ENCODE measurements at regions not wholly inside any gene's neighbourhood (a gene's known extent, or its start where the extent isn't known, plus 50 kb on each side); places are given as distances from the start of the nearest gene placed in this dataset.
"Not testable (repeated sequence)": the region's sequence is repeated elsewhere in the genome, so short reads cannot be mapped to it uniquely, and the experiment has no call there.

GRCh38 chr11:101803651-101804050 lies 111.2 kb upstream of the CEP126 start:
- Histone ChIP-seq H2AFZ (ENCODE audit: low read length) (no peak overlapping the region), H3K36me3 (ENCODE audit: insufficient read depth, low read length) (no peaks in the 10 kb centered on the region), H4K20me1 (ENCODE audit: insufficient read depth, low read depth, low read length) (no peaks in the 10 kb centered on the region), H3K9ac (ENCODE audit: low read length) (no peak overlapping the region), H3K4me3 (ENCODE audit: low read length) (no peak overlapping the region), H3K27ac (ENCODE audit: low read length) (no peak overlapping the region), H3K79me2 (ENCODE audit: low read length) (no peaks in the 10 kb centered on the region), H3K9me3 (ENCODE audit: low read length) (peaks cover 10% of the 10 kb centered on the region), H3K9me2 (replicated peaks; ENCODE audit: insufficient read depth, low read length) (no peaks in the 10 kb centered on the region; the same call in 1 of the 2 replicates), H3K4me1 (ENCODE audit: low read length) (no peaks in the 10 kb centered on the region), H3K27me3 (ENCODE audit: low read length) (no peaks in the 10 kb centered on the region), H3K4me2 (ENCODE audit: low read depth, low read length, poor library complexity, severe bottlenecking) (no peak overlapping the region)
- no peak for DNase-seq

- no peak for DNase-seq
- Histone ChIP-seq H3K9me3 (ENCODE audit: low read length) (peaks cover 10% of the 10 kb centered on the region), H2AFZ (ENCODE audit: low read length) (no peak overlapping the region), H3K9me2 (replicated peaks; ENCODE audit: insufficient read depth, low read length) (no peaks in the 10 kb centered on the region; the same call in 1 of the 2 replicates), H3K36me3 (ENCODE audit: insufficient read depth, low read length) (no peaks in the 10 kb centered on the region), H3K27ac (ENCODE audit: low read length) (no peak overlapping the region), H4K20me1 (ENCODE audit: insufficient read depth, low read depth, low read length) (no peaks in the 10 kb centered on the region), H3K79me2 (ENCODE audit: low read length) (no peaks in the 10 kb centered on the region), H3K27me3 (ENCODE audit: low read length) (no peaks in the 10 kb centered on the region), H3K4me1 (ENCODE audit: low read length) (no peaks in the 10 kb centered on the region), H3K4me2 (ENCODE audit: low read depth, low read length, poor library complexity, severe bottlenecking) (no peak overlapping the region), H3K9ac (ENCODE audit: low read length) (no peak overlapping the region), H3K4me3 (ENCODE audit: low read length) (no peak overlapping the region)
These were observed 117.5 kb upstream of the CEP126 start for GRCh38 chr11:101797335-101797734.

GRCh38 chr11:101792814-101793213 lies 122.0 kb upstream of the CEP126 start:
- Histone ChIP-seq H3K27me3 (ENCODE audit: low read length) (no peaks in the 10 kb centered on the region), H3K9me2 (replicated peaks; ENCODE audit: insufficient read depth, low read length) (no peaks in the 10 kb centered on the region; the same call in 1 of the 2 replicates), H4K20me1 (ENCODE audit: insufficient read depth, low read depth, low read length) (no peaks in the 10 kb centered on the region), H3K79me2 (ENCODE audit: low read length) (no peaks in the 10 kb centered on the region), H3K4me1 (ENCODE audit: low read length) (no peaks in the 10 kb centered on the region), H3K9me3 (ENCODE audit: low read length) (no peaks in the 10 kb centered on the region; the same call in 1 of the 2 replicates), H3K9ac (ENCODE audit: low read length) (no peak overlapping the region), H3K36me3 (ENCODE audit: insufficient read depth, low read length) (no peaks in the 10 kb centered on the region), H3K4me3 (ENCODE audit: low read length) (no peak overlapping the region), H3K4me2 (ENCODE audit: low read depth, low read length, poor library complexity, severe bottlenecking) (no peak overlapping the region), H2AFZ (ENCODE audit: low read length) (no peak overlapping the region), H3K27ac (ENCODE audit: low read length) (no peak overlapping the region)
- no peak for DNase-seq

GRCh38 chr11:101786916-101787315 lies 127.9 kb upstream of the CEP126 start:
- Histone ChIP-seq H3K9me2 (replicated peaks; ENCODE audit: insufficient read depth, low read length) (no peaks in the 10 kb centered on the region; the same call in 1 of the 2 replicates), H3K79me2 (ENCODE audit: low read length) (no peaks in the 10 kb centered on the region), H3K4me2 (ENCODE audit: low read depth, low read length, poor library complexity, severe bottlenecking) (no peak overlapping the region), H3K27ac (ENCODE audit: low read length) (no peak overlapping the region), H3K27me3 (ENCODE audit: low read length) (no peaks in the 10 kb centered on the region), H3K4me1 (ENCODE audit: low read length) (no peaks in the 10 kb centered on the region), H3K9ac (ENCODE audit: low read length) (no peak overlapping the region), H3K9me3 (ENCODE audit: low read length) (peaks cover 25% of the 10 kb centered on the region), H4K20me1 (ENCODE audit: insufficient read depth, low read depth, low read length) (no peaks in the 10 kb centered on the region), H2AFZ (ENCODE audit: low read length) (no peak overlapping the region), H3K4me3 (ENCODE audit: low read length) (no peak overlapping the region), H3K36me3 (ENCODE audit: insufficient read depth, low read length) (no peaks in the 10 kb centered on the region)
- DNase-seq = no peak

GRCh38 chr11:101786421-101786820 lies 128.4 kb upstream of the CEP126 start:
- no peaks in the 10 kb centered on the region for H3K4me1 ChIP-seq (ENCODE audit: low read length)
- no peaks in the 10 kb centered on the region for H3K27me3 ChIP-seq (ENCODE audit: low read length)
- no peaks in the 10 kb centered on the region for H3K79me2 ChIP-seq (ENCODE audit: low read length)
- no peak overlapping the region for H3K9ac ChIP-seq (ENCODE audit: low read length)
- no peak overlapping the region for H3K4me2 ChIP-seq (ENCODE audit: low read depth, low read length, poor library complexity, severe bottlenecking)
- H3K9me3 ChIP-seq (ENCODE audit: low read length) = peaks cover 30% of the 10 kb centered on the region
- H2AFZ ChIP-seq (ENCODE audit: low read length) = no peak overlapping the region
- no peaks in the 10 kb centered on the region for H3K36me3 ChIP-seq (ENCODE audit: insufficient read depth, low read length)
- H3K27ac ChIP-seq (ENCODE audit: low read length) = no peak overlapping the region
- DNase-seq = no peak
- H3K9me2 ChIP-seq (replicated peaks; ENCODE audit: insufficient read depth, low read length) = no peaks in the 10 kb centered on the region; the same call in 1 of the 2 replicates
- no peaks in the 10 kb centered on the region for H4K20me1 ChIP-seq (ENCODE audit: insufficient read depth, low read depth, low read length)
- H3K4me3 ChIP-seq (ENCODE audit: low read length) = no peak overlapping the region

DNA sequence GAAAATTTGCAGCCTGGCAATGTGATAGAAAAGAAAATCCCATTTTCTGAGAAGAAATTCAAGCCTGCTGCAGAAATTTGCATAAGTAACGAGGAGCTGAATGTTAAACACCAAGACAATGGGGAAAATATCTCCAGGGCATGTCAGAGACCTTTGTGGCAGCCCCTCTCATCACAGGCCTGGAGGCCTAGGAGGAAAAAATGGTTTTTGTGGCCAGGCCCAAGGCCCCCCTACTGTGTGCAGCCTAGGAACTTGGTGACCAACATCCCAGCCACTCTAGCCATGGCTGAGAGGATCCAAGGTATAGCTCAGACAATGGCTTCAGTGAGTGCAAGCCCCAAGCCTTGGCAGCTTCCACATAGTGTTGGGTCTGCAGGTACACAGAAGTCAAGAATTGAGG lies 135.6 kb upstream of the CEP126 start:
- not testable (repeated sequence) for H4K20me1 ChIP-seq (ENCODE audit: insufficient read depth, low read depth, low read length); H3K4me3 ChIP-seq (ENCODE audit: low read length); H3K79me2 ChIP-seq (ENCODE audit: low read length); H2AFZ ChIP-seq (ENCODE audit: low read length); H3K4me1 ChIP-seq (ENCODE audit: low read length); H3K4me2 ChIP-seq (ENCODE audit: low read depth, low read length, poor library complexity, severe bottlenecking); H3K36me3 ChIP-seq (ENCODE audit: insufficient read depth, low read length); H3K27ac ChIP-seq (ENCODE audit: low read length); H3K9me2 ChIP-seq (replicated peaks; ENCODE audit: insufficient read depth, low read length); H3K9ac ChIP-seq (ENCODE audit: low read length); DNase-seq; H3K27me3 ChIP-seq (ENCODE audit: low read length)
- H3K9me3 ChIP-seq (ENCODE audit: low read length) = peaks cover 13% of the 10 kb centered on the region

DNA sequence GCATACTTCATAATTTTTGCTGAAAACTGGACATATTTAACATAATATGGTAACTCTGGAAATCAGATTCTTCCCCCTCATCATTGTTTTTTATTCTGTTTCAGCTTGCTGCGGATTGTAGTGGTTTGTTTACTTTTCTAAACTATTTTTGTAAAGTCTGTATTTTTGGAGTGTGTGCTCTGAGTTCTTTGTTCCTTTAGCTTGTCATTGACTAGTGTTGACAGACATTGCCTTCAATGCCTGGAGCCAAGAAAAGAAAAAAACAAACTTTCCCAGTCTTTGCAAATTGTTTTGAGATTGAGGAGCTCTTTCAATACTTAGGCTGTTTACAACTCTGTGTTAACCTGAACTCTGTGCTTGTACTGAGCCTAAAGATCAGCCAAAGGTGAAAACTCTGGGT lies 137.3 kb upstream of the CEP126 start:
- Histone ChIP-seq H4K20me1 (ENCODE audit: insufficient read depth, low read depth, low read length) (no peaks in the 10 kb centered on the region), H3K9ac (ENCODE audit: low read length) (no peak overlapping the region), H3K27ac (ENCODE audit: low read length) (no peak overlapping the region), H3K9me2 (replicated peaks; ENCODE audit: insufficient read depth, low read length) (no peaks in the 10 kb centered on the region), H3K79me2 (ENCODE audit: low read length) (no peaks in the 10 kb centered on the region), H3K4me1 (ENCODE audit: low read length) (no peaks in the 10 kb centered on the region), H3K9me3 (ENCODE audit: low read length) (peaks cover 10% of the 10 kb centered on the region), H3K27me3 (ENCODE audit: low read length) (no peaks in the 10 kb centered on the region; the same call in 1 of the 2 replicates), H3K4me3 (ENCODE audit: low read length) (no peak overlapping the region), H2AFZ (ENCODE audit: low read length) (no peak overlapping the region), H3K36me3 (ENCODE audit: insufficient read depth, low read length) (no peaks in the 10 kb centered on the region), H3K4me2 (ENCODE audit: low read depth, low read length, poor library complexity, severe bottlenecking) (no peak overlapping the region)
- no peak for DNase-seq

DNA sequence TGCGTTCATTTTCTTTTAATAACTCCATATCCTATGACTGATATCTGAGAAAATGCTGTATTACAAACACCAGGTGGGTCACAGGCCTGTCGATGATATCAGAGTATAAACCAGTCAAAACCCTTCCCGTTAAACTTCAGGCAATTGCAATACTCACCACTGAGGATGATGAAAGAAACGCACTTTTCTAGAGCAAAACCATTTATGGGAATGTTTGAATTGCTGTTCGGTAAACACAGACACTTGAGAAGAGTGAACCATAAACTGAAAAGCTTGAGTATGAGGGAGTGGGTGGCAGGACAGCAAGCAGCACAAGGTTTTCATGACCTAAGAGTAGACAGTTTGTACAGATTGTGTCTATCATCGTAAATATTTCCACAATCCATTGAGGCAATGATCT lies 139.8 kb upstream of the CEP126 start:
- Histone ChIP-seq H2AFZ (ENCODE audit: low read length) (no peak overlapping the region), H4K20me1 (ENCODE audit: insufficient read depth, low read depth, low read length) (no peaks in the 10 kb centered on the region), H3K9me2 (replicated peaks; ENCODE audit: insufficient read depth, low read length) (no peaks in the 10 kb centered on the region), H3K4me3 (ENCODE audit: low read length) (no peak overlapping the region), H3K79me2 (ENCODE audit: low read length) (no peaks in the 10 kb centered on the region), H3K4me2 (ENCODE audit: low read depth, low read length, poor library complexity, severe bottlenecking) (no peak overlapping the region), H3K27me3 (ENCODE audit: low read length) (no peaks in the 10 kb centered on the region; the same call in 1 of the 2 replicates), H3K9me3 (ENCODE audit: low read length) (no peaks in the 10 kb centered on the region), H3K9ac (ENCODE audit: low read length) (no peak overlapping the region), H3K27ac (ENCODE audit: low read length) (no peak overlapping the region), H3K36me3 (ENCODE audit: insufficient read depth, low read length) (no peaks in the 10 kb centered on the region), H3K4me1 (ENCODE audit: low read length) (no peaks in the 10 kb centered on the region)
- DNase-seq = no peak

- no peak overlapping the region for H3K4me2 ChIP-seq (ENCODE audit: low read depth, low read length, poor library complexity, severe bottlenecking)
- no peak overlapping the region for H3K9ac ChIP-seq (ENCODE audit: low read length)
- H3K9me3 ChIP-seq (ENCODE audit: low read length) = peaks cover 13% of the 10 kb centered on the region
- H2AFZ ChIP-seq (ENCODE audit: low read length) = no peak overlapping the region
- no peaks in the 10 kb centered on the region for H3K36me3 ChIP-seq (ENCODE audit: insufficient read depth, low read length)
- no peak overlapping the region for H3K4me3 ChIP-seq (ENCODE audit: low read length)
- no peaks in the 10 kb centered on the region; the same call in 1 of the 2 replicates for H3K27me3 ChIP-seq (ENCODE audit: low read length)
- no peak for DNase-seq
- H4K20me1 ChIP-seq (ENCODE audit: insufficient read depth, low read depth, low read length) = no peaks in the 10 kb centered on the region
- no peak overlapping the region for H3K27ac ChIP-seq (ENCODE audit: low read length)
- no peaks in the 10 kb centered on the region for H3K9me2 ChIP-seq (replicated peaks; ENCODE audit: insufficient read depth, low read length)
- H3K79me2 ChIP-seq (ENCODE audit: low read length) = no peaks in the 10 kb centered on the region
- H3K4me1 ChIP-seq (ENCODE audit: low read length) = no peaks in the 10 kb centered on the region
These were observed 144.2 kb upstream of the CEP126 start for GRCh38 chr11:101770648-101771047.
